SK-N-SH (cell line): ENCODE measurements at regions not wholly inside any gene's neighbourhood (a gene's known extent, or its start where the extent isn't known, plus 50 kb on each side); places are given as distances from the start of the nearest gene placed in this dataset.

Experiments used
- CTCF ChIA-PET: fragments of 300-600, 350-600 bp; formaldehyde crosslinking; extraction: SDS; loops from one replicate; lab custom pipeline; 2021; lab: Yijun Ruan, JAX
- POLR2A ChIA-PET: fragments of 350-600 bp; sonication (Branson Sonifier 250); formaldehyde crosslinking; extraction: SDS; loops from one replicate; lab custom pipeline; 2020; ENCODE audit warnings: antibody characterized with exemption, inconsistent platforms; lab: Yijun Ruan, JAX
- DNase-seq: peaks from one replicate; pipeline ENCODE4 v3.0.0; 2012
- H2AFZ ChIP-seq: fragments of 200-600 bp; sonication (generic); 2 replicates; pipeline ENCODE4 v1.8.1; 2016; ENCODE audit warnings: antibody characterized with exemption, mild to moderate bottlenecking, low read depth
- H3F3A ChIP-seq: fragments of 200-600 bp; sonication (generic); replicated peaks from 2 replicates; pipeline ENCODE3; 2016; ENCODE audit warnings: antibody characterized with exemption, mild to moderate bottlenecking; ENCODE audit not compliant: insufficient read depth
- H3K27ac ChIP-seq, 2 experiments: fragments of 200-500 bp in 1 of 2; fragments of 200-600 bp in 1 of 2; sonication (Bioruptor generic) in 1 of 2; sonication (generic), shearing (Covaris generic) in 1 of 2; 2 replicates each; pipeline versions ENCODE4 v1.5.1 to v1.6.1; 2014 to 2016; ENCODE audit warnings: low read depth in 2 of 2, inconsistent platforms in 1 of 2, low read length in 1 of 2, mild to moderate bottlenecking in 1 of 2, mixed read lengths in 1 of 2
- H3K27me3 ChIP-seq: fragments of 200-600 bp; sonication (generic), shearing (Covaris generic); 2 replicates; pipeline ENCODE4 v1.6.1; 2016; ENCODE audit warnings: mixed run types; ENCODE audit not compliant: insufficient read depth
- H3K36me3 ChIP-seq, 2 experiments: fragments of 200-500 bp in 1 of 2; fragments of 200-600 bp in 1 of 2; sonication (Bioruptor generic) in 1 of 2; sonication (generic) in 1 of 2; replicated peaks in 1 of 2; 2 replicates each; pipeline versions ENCODE3 to v1.5.1; 2014 to 2016; ENCODE audit warnings: low read length in 1 of 2, mild to moderate bottlenecking in 1 of 2; ENCODE audit not compliant: insufficient read depth in 2 of 2, control insufficient read depth in 1 of 2
- H3K4me1 ChIP-seq, 2 experiments: fragments of 200-500 bp in 1 of 2; fragments of 200-600 bp in 1 of 2; sonication (Bioruptor generic) in 1 of 2; sonication (generic), shearing (Covaris generic) in 1 of 2; 2 replicates each; pipeline versions ENCODE4 v1.5.1 to v1.6.1; 2014 to 2016; ENCODE audit warnings: low read depth in 1 of 2, low read length in 1 of 2, mixed run types in 1 of 2; ENCODE audit not compliant: insufficient read depth in 2 of 2, control insufficient read depth in 1 of 2
- H3K4me2 ChIP-seq: fragments of 200-600 bp; sonication (generic), shearing (Covaris generic); 2 replicates; pipeline ENCODE4 v1.6.1; 2017; ENCODE audit warnings: mixed run types
- H3K4me3 ChIP-seq, 2 experiments: fragments of 200-500 bp in 1 of 2; fragments of 200-600 bp in 1 of 2; sonication (Bioruptor generic) in 1 of 2; sonication (generic), shearing (Covaris generic) in 1 of 2; 2 replicates each; pipeline versions ENCODE4 v1.5.1 to v1.8.1; 2014 to 2016; ENCODE audit warnings: low read depth in 2 of 2, inconsistent platforms in 1 of 2, low read length in 1 of 2, mild to moderate bottlenecking in 1 of 2, mixed read lengths in 1 of 2, moderate library complexity in 1 of 2
- H3K79me2 ChIP-seq: fragments of 200-600 bp; sonication (generic); 2 replicates; pipeline ENCODE4 v1.8.1; 2017; ENCODE audit warnings: mild to moderate bottlenecking; ENCODE audit not compliant: insufficient read depth
- H3K9ac ChIP-seq: fragments of 200-600 bp; sonication (generic); 2 replicates; pipeline ENCODE4 v1.6.1; 2017; ENCODE audit warnings: mixed run types
- H3K9me2 ChIP-seq: fragments of 200-600 bp; sonication (generic); 2 replicates; pipeline ENCODE4 v1.6.1; 2017; ENCODE audit warnings: mixed run types
- H3K9me3 ChIP-seq: fragments of 200-600 bp; sonication (generic); 2 replicates; pipeline ENCODE4 v1.6.1; 2017; ENCODE audit warnings: mixed run types, mild to moderate bottlenecking, moderate library complexity
- H4K20me1 ChIP-seq: fragments of 200-600 bp; sonication (generic); 2 replicates; pipeline ENCODE4 v1.6.1; 2017; ENCODE audit warnings: mild to moderate bottlenecking, mixed run types; ENCODE audit not compliant: insufficient read depth
- CHD2 ChIP-seq: fragments of 150-350 bp; IDR thresholded peaks from 2 replicates; pipeline ENCODE4 v1.6.1; 2018; ENCODE audit warnings: low read length; ENCODE audit not compliant: partially characterized antibody
- CTCF ChIP-seq: fragments of 200-600 bp; sonication (generic); IDR thresholded peaks from 2 replicates; pipeline ENCODE4 v1.6.1; 2017; ENCODE audit warnings: antibody characterized with exemption, mild to moderate bottlenecking, moderate library complexity
- ELF1 ChIP-seq: IDR thresholded peaks from 2 replicates; pipeline ENCODE4 v1.4.0; 2012
- EZH2phosphoT487 ChIP-seq: fragments of 200-600 bp; sonication (generic); IDR thresholded peaks from 2 replicates; pipeline ENCODE4 v1.6.1; 2017; ENCODE audit warnings: low read depth, mixed run types, mild to moderate bottlenecking, antibody characterized with exemption, moderate library complexity, borderline replicate concordance
- FOXJ3 ChIP-seq: sonication (generic); formaldehyde crosslinking; IDR thresholded peaks from 2 replicates; pipeline ENCODE4 v1.5.1; 2020; ENCODE audit warnings: mild to moderate bottlenecking, missing genetic modification reagents
- FOXM1 ChIP-seq: IDR thresholded peaks from 2 replicates; pipeline ENCODE4 v1.4.0; 2012; ENCODE audit warnings: low read depth, mild to moderate bottlenecking
- GATA2 ChIP-seq: sonication (generic); formaldehyde crosslinking; IDR thresholded peaks from 2 replicates; pipeline ENCODE4 v1.5.0; 2020; ENCODE audit warnings: mild to moderate bottlenecking, missing genetic modification reagents
- IRF3 ChIP-seq: fragments of 150-350 bp; IDR thresholded peaks from 2 replicates; pipeline ENCODE4 v1.6.1; 2016; ENCODE audit warnings: mild to moderate bottlenecking, low read depth, low read length
- NFIC ChIP-seq: IDR thresholded peaks from 2 replicates; pipeline ENCODE4 v1.4.0; 2012; ENCODE audit warnings: borderline replicate concordance
- NRF1 ChIP-seq: IDR thresholded peaks from 2 replicates; pipeline ENCODE4 v1.6.1; 2012; ENCODE audit warnings: low read depth, mild to moderate bottlenecking, low read length
- RCOR1 ChIP-seq: fragments of 150-350 bp; IDR thresholded peaks from 2 replicates; pipeline ENCODE4 v1.6.1; 2017; ENCODE audit warnings: antibody characterized with exemption, low read length
- REST ChIP-seq: IDR thresholded peaks from 2 replicates; pipeline ENCODE4 v1.6.1; 2012; ENCODE audit warnings: mild to moderate bottlenecking, low read depth, low read length, moderate library complexity
- RFX5 ChIP-seq: IDR thresholded peaks from 2 replicates; pipeline ENCODE4 v1.6.1; 2012; ENCODE audit warnings: mild to moderate bottlenecking, improper control_type of control experiment, low read length
- RXRA ChIP-seq: IDR thresholded peaks from 2 replicates; pipeline ENCODE4 v1.4.0; 2012; ENCODE audit warnings: low read depth, mild to moderate bottlenecking, borderline replicate concordance
- SIN3A ChIP-seq: IDR thresholded peaks from 2 replicates; pipeline ENCODE4 v1.6.1; 2012; ENCODE audit warnings: low read depth, mild to moderate bottlenecking, low read length, moderate library complexity, borderline replicate concordance
- TAF1 ChIP-seq: IDR thresholded peaks from 2 replicates; pipeline ENCODE4 v1.6.1; 2012; ENCODE audit warnings: low read depth, mild to moderate bottlenecking, low read length, moderate library complexity, borderline replicate concordance
- TCF12 ChIP-seq: IDR thresholded peaks from 2 replicates; pipeline ENCODE4 v1.4.0; 2012
- TEAD4 ChIP-seq: IDR thresholded peaks from 2 replicates; pipeline ENCODE4 v1.4.0; 2012; ENCODE audit warnings: mild to moderate bottlenecking, borderline replicate concordance; ENCODE audit not compliant: insufficient read depth
- USF2 ChIP-seq: fragments of 150-350 bp; IDR thresholded peaks from 2 replicates; pipeline ENCODE4 v1.6.1; 2017; ENCODE audit warnings: antibody characterized with exemption, low read length, low read depth, borderline replicate concordance
- YY1 ChIP-seq: IDR thresholded peaks from 2 replicates; pipeline ENCODE4 v1.4.0; 2012; ENCODE audit warnings: low read depth, mild to moderate bottlenecking
- WGBS: methylation state at CpG from one replicate; pipeline ENCODE4 v1.1.6; 2017; ENCODE audit warnings: low lambda C conversion rate; 5-methylcytosine and 5-hydroxymethylcytosine counted together

GRCh38 chr1:168835791-168836190 lies 106.8 kb upstream of the DPT start:
- CTCF ChIA-PET = no interaction called here
- Histone ChIP-seq H3K36me3 (no peaks in the 10 kb centered on the region), H4K20me1 (no peaks in the 10 kb centered on the region), H3K9me3 (no peaks in the 10 kb centered on the region), H3K79me2 (no peaks in the 10 kb centered on the region), H3K4me3 (no peak overlapping the region), H3K27me3 (no peaks in the 10 kb centered on the region), H3K4me1 (peaks cover 0 to 8% of the 10 kb centered on the region in 2 experiments; a peak in 1 of 4 replicates)
- POLR2A ChIA-PET = no interaction called here
- 78% methylated on average over 2 of the region's 2 CpGs for WGBS
- TF ChIP-seq USF2 = no peak
- no peak for TF ChIP-seq SIN3A
- TF ChIP-seq EZH2phosphoT487 = no peak
- TF ChIP-seq GATA2 = no peak
- no peak for TF ChIP-seq TEAD4
- no peak for TF ChIP-seq CHD2
- no peak for TF ChIP-seq CTCF
- no peak for TF ChIP-seq ELF1
- no peak for TF ChIP-seq YY1
- TF ChIP-seq RXRA = no peak
- TF ChIP-seq RFX5 = no peak
- TF ChIP-seq TCF12 = no peak
- no peak for TF ChIP-seq NRF1
- TF ChIP-seq REST = no peak
- no peak for TF ChIP-seq IRF3
- no peak for TF ChIP-seq RCOR1
- no peak for TF ChIP-seq NFIC
- no peak for TF ChIP-seq FOXJ3
- no peak for TF ChIP-seq TAF1
- TF ChIP-seq FOXM1 = no peak
- TF ChIP-seq, all 33 proteins: peak for 0
- Histone ChIP-seq H3K27ac (no peak overlapping the region), H3K4me2 (no peak overlapping the region), H3K9me2 (no peaks in the 10 kb centered on the region), H2AFZ (no peak overlapping the region), H3F3A (no peaks in the 10 kb centered on the region), H3K9ac (no peak overlapping the region)
- DNase-seq = no peak
